Endothelial cell of umbilical vein (primary cell): ENCODE measurements at regions not wholly inside any gene's neighbourhood (a gene's known extent, or its start where the extent isn't known, plus 50 kb on each side); places are given as distances from the start of the nearest gene placed in this dataset.

Experiments
- BruUV-seq: library from RNA; stranded (reverse); fragments of 400-500 nt; replicated peaks from 2 replicates; lab custom pipeline; 2021; lab: Mats Ljungman, UMichigan
- CTCF ChIA-PET: fragments of 300-600, 350-600 bp; sonication (Branson Sonifier 250); formaldehyde crosslinking; loops from one replicate; lab custom pipeline; 2021; ENCODE audit warnings: antibody characterized with exemption, inconsistent platforms; lab: Charles Lee
- POLR2A ChIA-PET: fragments of 300-600, 350-600 bp; sonication (Branson Sonifier 250); formaldehyde crosslinking; loops from one replicate; lab custom pipeline; 2021; ENCODE audit warnings: antibody characterized with exemption, inconsistent platforms; lab: Charles Lee
- DNase-seq: peaks from one replicate; pipeline ENCODE4 v3.0.0-alpha.2; 2011; ENCODE audit warnings: low read depth, low spot score
- FAIRE-seq: peaks from 2 replicates; lab custom pipeline; 2011; peaks lifted over from hg19 to GRCh38; lab: Jason Lieb, UNC
- H2AFZ ChIP-seq: 2 replicates; pipeline ENCODE4 v1.6.0; 2012; ENCODE audit warnings: low read depth, low read length, control low read depth, inconsistent platforms
- H3K27ac ChIP-seq: 2 replicates; pipeline ENCODE4 v1.5.1; 2011; ENCODE audit warnings: low read depth, mild to moderate bottlenecking, control low read depth, low read length, moderate library complexity; ENCODE audit not compliant: insufficient read depth
- H3K27me3 ChIP-seq, 2 experiments: 2 replicates each; pipeline versions ENCODE4 v1.6.0 to v1.6.1; 2011; ENCODE audit warnings: low read length in 2 of 2, mixed read lengths in 1 of 2; ENCODE audit not compliant: control insufficient read depth in 2 of 2, insufficient read depth in 2 of 2
- H3K36me3 ChIP-seq, 2 experiments: 2 replicates in 1 of 2; 3 replicates in 1 of 2; pipeline ENCODE4 v1.5.1; 2011; ENCODE audit warnings: low read length in 2 of 2, mild to moderate bottlenecking in 1 of 2, moderate library complexity in 1 of 2; ENCODE audit not compliant: control insufficient read depth in 2 of 2, insufficient read depth in 2 of 2; ENCODE audit errors: extremely low read depth in 1 of 2
- H3K4me1 ChIP-seq: 3 replicates; pipeline ENCODE4 v1.5.1; 2011; ENCODE audit warnings: mild to moderate bottlenecking, low read length; ENCODE audit not compliant: control insufficient read depth, insufficient read depth; ENCODE audit errors: extremely low read depth
- H3K4me2 ChIP-seq: 2 replicates; pipeline ENCODE4 v1.6.1; 2011; ENCODE audit warnings: low read length, control low read depth, mixed read lengths; ENCODE audit not compliant: insufficient read depth
- H3K4me3 ChIP-seq, 3 experiments: fragments of 200-600 bp in 1 of 3; sonication (generic), shearing (Covaris generic) in 1 of 3; replicated peaks in 1 of 3; 2 replicates each; pipeline ENCODE4 v1.5.1; 2011 to 2016; ENCODE audit warnings: control low read depth in 3 of 3, low read length in 3 of 3, mild to moderate bottlenecking in 2 of 3, inconsistent platforms in 1 of 3, low read depth in 1 of 3, moderate library complexity in 1 of 3; ENCODE audit not compliant: insufficient read depth in 1 of 3
- H3K79me2 ChIP-seq: 2 replicates; pipeline ENCODE4 v1.6.0; 2012; ENCODE audit warnings: low read length, inconsistent platforms; ENCODE audit not compliant: control insufficient read depth, insufficient read depth
- H3K9ac ChIP-seq: replicated peaks from 2 replicates; pipeline ENCODE3; 2011; ENCODE audit warnings: low read length, control low read depth; ENCODE audit not compliant: insufficient read depth; ENCODE audit errors: extremely low read depth
- H3K9me1 ChIP-seq: replicated peaks from 3 replicates; pipeline ENCODE4 v1.6.0; 2011; ENCODE audit warnings: mild to moderate bottlenecking, low read length; ENCODE audit not compliant: control insufficient read depth, insufficient read depth; ENCODE audit errors: extremely low read depth
- H3K9me3 ChIP-seq: replicated peaks from 2 replicates; pipeline ENCODE4 v1.5.1; 2012; ENCODE audit warnings: low read length, inconsistent platforms; ENCODE audit not compliant: control insufficient read depth, insufficient read depth
- H4K20me1 ChIP-seq: replicated peaks from 2 replicates; pipeline ENCODE3; 2011; ENCODE audit warnings: mild to moderate bottlenecking, low read length; ENCODE audit not compliant: control insufficient read depth, insufficient read depth; ENCODE audit errors: extremely low read depth
- EZH2 ChIP-seq: IDR thresholded peaks from 2 replicates; pipeline ENCODE4 v1.6.1; 2012; ENCODE audit warnings: borderline replicate concordance, low read depth, mild to moderate bottlenecking, moderate library complexity, low read length, inconsistent platforms; ENCODE audit not compliant: severe bottlenecking
- FOS ChIP-seq: IDR thresholded peaks from 2 replicates; pipeline ENCODE4 v1.6.1; 2011; ENCODE audit warnings: mild to moderate bottlenecking, low read length, moderate library complexity, borderline replicate concordance; ENCODE audit not compliant: insufficient read depth
- GATA2 ChIP-seq: IDR thresholded peaks from 2 replicates; pipeline ENCODE4 v1.7.0; 2011; ENCODE audit warnings: low read depth, mild to moderate bottlenecking, moderate library complexity, mixed read lengths, low read length; ENCODE audit not compliant: insufficient read length, insufficient read depth
- JUN ChIP-seq: IDR thresholded peaks from 2 replicates; pipeline ENCODE4 v1.6.1; 2011; ENCODE audit warnings: borderline replicate concordance, low read depth; ENCODE audit not compliant: insufficient read length, insufficient read depth
- MYC ChIP-seq: IDR thresholded peaks from one replicate; pipeline ENCODE4 v1.6.1; 2011; ENCODE audit warnings: mild to moderate bottlenecking, low read depth, low read length
- POLR2A ChIP-seq: IDR thresholded peaks from 2 replicates; pipeline ENCODE4 v1.6.1; 2012; ENCODE audit warnings: low read depth, mild to moderate bottlenecking, control low read depth, low read length
- POLR2AphosphoS5 ChIP-seq: IDR thresholded peaks from 2 replicates; pipeline ENCODE4 v1.6.1; 2012; ENCODE audit warnings: low read depth, mild to moderate bottlenecking, control low read depth, low read length, moderate library complexity; ENCODE audit not compliant: insufficient read depth
- dilution Hi-C: fragments of 300-500 bp; cut with MboI; formaldehyde crosslinking; loops from one replicate; pipeline ENCODE4 v1.15.0; 2019; ENCODE audit warnings: low sequenced_read_pairs; ENCODE audit not compliant: extremely low pct_ligation_motif_present
- intact Hi-C: fragments of 100-400 bp; cut with micrococcal nuclease; formaldehyde crosslinking; loops from one replicate; pipeline ENCODE4 v1.10.0; 2022
- TF ChIP-seq, protein P1 (sequence below): IDR thresholded peaks from 2 replicates; pipeline ENCODE4 v1.6.1; 2011; ENCODE audit not compliant: insufficient read depth, insufficient read length
- TF ChIP-seq, protein P2 (sequence below), 2 donors: IDR thresholded peaks; 1 replicate in 1 of 2; 2 replicates in 1 of 2; pipeline ENCODE4 v1.5.1; 2011; ENCODE audit warnings: low read length in 2 of 2, mild to moderate bottlenecking in 2 of 2, moderate library complexity in 2 of 2, control low read depth in 1 of 2, inconsistent platforms in 1 of 2, low read depth in 1 of 2; ENCODE audit not compliant: insufficient read depth in 1 of 2; ENCODE audit errors: extremely low read depth in 1 of 2

DNA sequence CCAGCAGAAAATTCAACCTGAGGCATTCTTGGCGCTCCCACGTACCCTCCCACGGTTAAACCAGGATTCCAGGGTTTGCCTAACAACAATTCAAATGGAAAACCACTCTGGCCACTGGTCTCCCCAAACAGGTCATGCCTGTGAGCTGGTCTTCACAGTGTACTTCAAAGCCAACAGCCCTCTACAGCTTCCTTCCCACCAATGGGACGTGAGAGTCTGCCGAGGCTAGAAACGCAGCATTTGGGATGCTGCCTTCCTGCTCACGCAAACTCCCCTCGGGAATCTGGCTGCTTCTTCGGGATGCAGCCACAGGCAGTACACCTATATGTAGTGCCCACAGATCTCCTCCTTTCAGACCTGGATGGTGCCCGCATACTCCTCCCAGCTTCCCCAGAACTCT lies 149.1 kb downstream of the KLHL28 start:
- Histone ChIP-seq H2AFZ (no peak overlapping the region), H3K36me3 (no peaks in the 10 kb centered on the region), H3K9me1 (no peaks in the 10 kb centered on the region), H3K79me2 (no peaks in the 10 kb centered on the region), H4K20me1 (no peaks in the 10 kb centered on the region), H3K9me3 (no peaks in the 10 kb centered on the region), H3K4me1 (no peaks in the 10 kb centered on the region), H3K27ac (no peak overlapping the region), H3K27me3 (no peaks in the 10 kb centered on the region), H3K4me2 (no peak overlapping the region), H3K4me3 (no peak overlapping the region), H3K9ac (no peak overlapping the region)
- DNase-seq (no peak), FAIRE-seq (no peak)
- intact Hi-C loops (no loop called here), dilution Hi-C loops (no loop called here)
- ChIA-PET POLR2A (no interaction called here), CTCF (interaction anchor here (1.1 to 1.2 kb wide), 2 partner anchors 10 to 40 kb away, joined by 3 to 5 read pairs; no protein-coding TSS in a partner anchor)
- BruUV-seq = no TSS peak
- TF ChIP-seq EZH2 = no peak
- TF ChIP-seq MYC = no peak
- no peak for TF ChIP-seq JUN
- TF ChIP-seq POLR2A = no peak
- TF ChIP-seq, protein P1, sequence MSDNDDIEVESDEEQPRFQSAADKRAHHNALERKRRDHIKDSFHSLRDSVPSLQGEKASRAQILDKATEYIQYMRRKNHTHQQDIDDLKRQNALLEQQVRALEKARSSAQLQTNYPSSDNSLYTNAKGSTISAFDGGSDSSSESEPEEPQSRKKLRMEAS = no peak
- TF ChIP-seq POLR2AphosphoS5 = no peak
- TF ChIP-seq, protein P2, sequence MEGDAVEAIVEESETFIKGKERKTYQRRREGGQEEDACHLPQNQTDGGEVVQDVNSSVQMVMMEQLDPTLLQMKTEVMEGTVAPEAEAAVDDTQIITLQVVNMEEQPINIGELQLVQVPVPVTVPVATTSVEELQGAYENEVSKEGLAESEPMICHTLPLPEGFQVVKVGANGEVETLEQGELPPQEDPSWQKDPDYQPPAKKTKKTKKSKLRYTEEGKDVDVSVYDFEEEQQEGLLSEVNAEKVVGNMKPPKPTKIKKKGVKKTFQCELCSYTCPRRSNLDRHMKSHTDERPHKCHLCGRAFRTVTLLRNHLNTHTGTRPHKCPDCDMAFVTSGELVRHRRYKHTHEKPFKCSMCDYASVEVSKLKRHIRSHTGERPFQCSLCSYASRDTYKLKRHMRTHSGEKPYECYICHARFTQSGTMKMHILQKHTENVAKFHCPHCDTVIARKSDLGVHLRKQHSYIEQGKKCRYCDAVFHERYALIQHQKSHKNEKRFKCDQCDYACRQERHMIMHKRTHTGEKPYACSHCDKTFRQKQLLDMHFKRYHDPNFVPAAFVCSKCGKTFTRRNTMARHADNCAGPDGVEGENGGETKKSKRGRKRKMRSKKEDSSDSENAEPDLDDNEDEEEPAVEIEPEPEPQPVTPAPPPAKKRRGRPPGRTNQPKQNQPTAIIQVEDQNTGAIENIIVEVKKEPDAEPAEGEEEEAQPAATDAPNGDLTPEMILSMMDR (IDR thresholded peaks at IDR 0.05; ENCODE audit: extremely low read depth in 1 of 2, insufficient read depth in 1 of 2, low read depth in 1 of 2, low read length in 2 of 2) = no peak
- no peak for TF ChIP-seq GATA2
- no peak for TF ChIP-seq FOS
